Liver (tissue), 3 donors: ENCODE measurements at regions not wholly inside any gene's neighbourhood (a gene's known extent, or its start where the extent isn't known, plus 50 kb on each side); places are given as distances from the start of the nearest gene placed in this dataset.

Source experiments
- CTCF ChIP-seq: fragments of 150-350 bp; IDR thresholded peaks from 2 replicates; pipeline ENCODE4 v1.5.1; 2017; ENCODE audit warnings: improper control_type of control experiment, low read depth, low read length; ENCODE audit not compliant: missing input control
- EGR1 ChIP-seq, 2 donors: IDR thresholded peaks; 2 replicates each; pipeline ENCODE4 v1.6.1; 2016 to 2018; ENCODE audit warnings: antibody characterized with exemption in 2 of 2, low read depth in 2 of 2
- FOXA2 ChIP-seq: IDR thresholded peaks from 2 replicates; pipeline ENCODE4 v1.6.1; 2016; ENCODE audit warnings: antibody characterized with exemption
- HNF4A ChIP-seq, 2 donors: conservative IDR thresholded peaks; 2 replicates each; pipeline ENCODE4 v1.6.1; 2016; ENCODE audit warnings: antibody characterized with exemption in 2 of 2, mild to moderate bottlenecking in 2 of 2
- JUND ChIP-seq, 2 donors: IDR thresholded peaks; 2 replicates each; pipeline ENCODE4 v1.6.1; 2016; ENCODE audit warnings: antibody characterized with exemption in 2 of 2
- MAX ChIP-seq: IDR thresholded peaks from 2 replicates; pipeline ENCODE4 v1.6.1; 2016; ENCODE audit warnings: antibody characterized with exemption
- NR2F2 ChIP-seq: IDR thresholded peaks from 2 replicates; pipeline ENCODE4 v1.6.1; 2016; ENCODE audit warnings: antibody characterized with exemption
- RAD21 ChIP-seq, 2 donors: IDR thresholded peaks; 2 replicates each; pipeline ENCODE4 v1.6.1; 2016; ENCODE audit warnings: antibody characterized with exemption in 2 of 2, mild to moderate bottlenecking in 2 of 2
- REST ChIP-seq: IDR thresholded peaks from 2 replicates; pipeline ENCODE4 v1.6.1; 2016; ENCODE audit warnings: antibody characterized with exemption, mild to moderate bottlenecking
- SP1 ChIP-seq: IDR thresholded peaks from 2 replicates; pipeline ENCODE4 v1.6.1; 2018; ENCODE audit warnings: antibody characterized with exemption, mild to moderate bottlenecking
- TAF1 ChIP-seq: conservative IDR thresholded peaks from 2 replicates; pipeline ENCODE4 v1.6.1; 2016; ENCODE audit warnings: antibody characterized with exemption, mild to moderate bottlenecking
- YY1 ChIP-seq: IDR thresholded peaks from 2 replicates; pipeline ENCODE4 v1.6.1; 2016; ENCODE audit warnings: antibody characterized with exemption, mild to moderate bottlenecking
- ZBTB33 ChIP-seq: IDR thresholded peaks from 2 replicates; pipeline ENCODE4 v1.6.1; 2016; ENCODE audit warnings: antibody characterized with exemption
- donor health status: healthy.
- donor health status: healthy.

- TF ChIP-seq TAF1 (no peak), CTCF (no peak), RAD21 (IDR thresholded peaks at IDR 0.05) (no peak), NR2F2 (no peak), ZBTB33 (no peak), REST (no peak), EGR1 (IDR thresholded peaks at IDR 0.05; ENCODE audit: low read depth in 2 of 2) (no peak), FOXA2 (no peak), JUND (IDR thresholded peaks at IDR 0.05) (no peak), MAX (no peak), YY1 (no peak), HNF4A (conservative IDR thresholded peaks at IDR 0.05) (no peak), SP1 (no peak)
Observed at GRCh38 chr7:56474271-56474670, 358.1 kb upstream of the NUPR2 start.
